HG03103 (cell line): ENCODE measurements at regions not wholly inside any gene's neighbourhood (a gene's known extent, or its start where the extent isn't known, plus 50 kb on each side); places are given as distances from the start of the nearest gene placed in this dataset.
"Not testable (repeated sequence)": the region's sequence is repeated elsewhere in the genome, so short reads cannot be mapped to it uniquely, and the experiment has no call there.

ENCODE experiments used
- ATAC-seq: cut with Tn5 transposase; IDR thresholded peaks from one replicate; pipeline ENCODE4 v1.9.1; 2021; ENCODE audit warnings: low read depth; ENCODE audit not compliant: unreplicated experiment

DNA sequence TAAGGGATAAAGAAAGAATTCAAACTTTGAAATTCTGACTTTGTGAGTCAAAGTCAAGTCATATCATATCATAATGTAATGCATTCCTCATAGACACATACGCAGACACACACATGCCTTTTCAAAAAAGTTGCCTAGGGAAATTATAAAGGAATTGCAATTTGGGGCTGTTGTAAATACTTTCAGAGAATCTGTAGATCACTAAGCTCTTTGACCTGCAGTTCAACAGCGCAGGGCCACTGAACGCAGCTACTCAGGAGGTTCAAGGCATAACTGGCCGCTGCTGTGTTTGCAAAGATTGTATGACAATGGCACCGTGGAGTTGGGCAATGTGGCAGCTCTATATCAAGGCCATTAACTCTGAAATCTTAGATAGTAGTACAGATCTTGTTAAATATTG is 188.4 kb upstream of the THRB start:
- ATAC-seq, result no peak

- no peak for ATAC-seq
Observed at GRCh38 chr3:24683633-24684384, 189.2 kb upstream of the THRB start.

GRCh38 chr3:24684506-24685023 is 189.9 kb upstream of the THRB start:
- no peak for ATAC-seq

DNA sequence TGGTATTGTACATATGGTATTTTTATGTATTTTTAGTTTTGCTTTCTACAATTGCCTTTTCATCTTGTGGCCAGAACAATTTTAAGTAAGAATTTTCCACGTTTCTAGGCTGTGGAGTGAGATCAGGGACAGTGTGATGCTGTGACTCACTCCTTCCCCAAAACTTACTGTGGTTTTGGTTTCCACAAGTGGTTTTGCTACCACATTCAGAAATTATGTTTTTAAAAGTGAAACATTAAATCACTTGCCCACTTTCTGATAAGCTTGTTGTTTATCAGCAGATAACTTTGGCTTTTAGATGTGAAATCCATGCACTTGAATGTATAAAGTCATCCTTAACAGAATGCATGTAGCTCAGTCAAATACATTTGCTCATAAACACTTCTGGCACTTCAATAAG is 192.2 kb upstream of the THRB start:
- peak; percentile 52 for ATAC-seq

DNA sequence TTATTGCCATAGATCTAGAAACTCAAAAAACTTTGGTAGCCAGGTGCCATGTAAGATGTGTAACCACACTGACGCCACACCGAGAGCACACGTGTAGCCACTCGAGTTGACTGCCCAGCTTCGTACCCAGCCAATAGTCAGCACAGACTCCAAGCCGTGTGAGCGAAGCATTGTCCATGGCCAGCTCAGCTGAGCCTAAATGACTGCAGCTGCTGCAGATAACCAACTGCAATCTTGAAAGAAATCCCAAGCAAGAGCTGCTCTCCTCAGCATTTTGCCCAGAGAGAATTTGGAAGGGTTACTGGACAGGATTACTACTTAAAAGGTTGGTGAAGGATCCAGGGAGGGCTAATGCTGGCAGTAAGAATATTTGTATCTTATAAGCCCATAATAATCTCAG is 193.0 kb upstream of the THRB start:
- no peak for ATAC-seq

GRCh38 chr3:24688446-24689148 is 193.9 kb upstream of the THRB start:
- no peak for ATAC-seq

DNA sequence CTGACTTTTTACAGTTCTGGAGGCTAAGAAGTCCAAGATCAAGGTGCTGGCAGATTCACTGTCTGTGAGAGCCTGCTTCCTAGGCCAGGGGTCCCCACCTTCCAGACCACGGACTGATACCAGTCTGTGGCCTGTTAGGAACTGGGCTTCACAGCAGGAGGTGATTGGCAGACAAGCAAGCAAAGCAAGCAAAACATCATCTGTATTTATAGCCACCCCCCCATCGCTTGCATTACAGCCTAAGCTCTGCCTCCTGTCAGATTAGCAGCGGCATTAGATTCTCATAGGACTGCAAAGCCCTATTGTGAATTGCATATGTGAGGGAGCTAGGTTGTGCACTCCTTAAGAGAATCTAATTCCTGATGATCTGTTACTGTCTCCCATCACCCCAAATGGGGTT is 194.7 kb upstream of the THRB start:
- no peak for ATAC-seq

GRCh38 chr3:24690777-24691176 is 196.1 kb upstream of the THRB start:
- no peak for ATAC-seq

GRCh38 chr3:24699078-24699477 is 204.4 kb upstream of the THRB start:
- ATAC-seq, result not testable (repeated sequence)

- ATAC-seq, result no peak
Observed at GRCh38 chr3:24704496-24704895, 209.8 kb upstream of the THRB start.

GRCh38 chr3:24707936-24708335 is 213.3 kb upstream of the THRB start:
- ATAC-seq, result no peak

DNA sequence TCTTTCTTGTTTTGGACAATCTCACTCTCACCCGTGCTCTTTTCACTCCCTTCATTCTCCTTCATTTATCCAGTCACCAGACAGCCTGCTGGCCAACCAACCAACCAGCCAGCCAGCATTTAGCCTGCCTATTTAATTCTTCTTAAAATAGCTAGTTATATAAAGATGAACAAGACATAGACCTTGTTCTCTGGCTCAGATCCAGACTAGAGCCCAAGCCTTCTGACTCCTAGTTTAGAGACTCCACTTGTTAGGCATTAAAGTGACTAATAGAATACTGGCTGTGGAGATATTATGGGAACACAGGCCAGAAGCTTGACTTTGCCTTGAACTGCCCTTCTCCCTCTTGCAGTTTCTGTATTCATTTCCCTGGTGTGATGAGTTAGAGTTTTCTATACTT is 215.3 kb upstream of the THRB start:
- no peak for ATAC-seq

GRCh38 chr3:24713516-24713915 is 218.9 kb upstream of the THRB start:
- ATAC-seq, result no peak

GRCh38 chr3:24714436-24714835 is 219.8 kb upstream of the THRB start:
- ATAC-seq, result no peak

GRCh38 chr3:24715171-24715792 is 220.6 kb upstream of the THRB start:
- no peak for ATAC-seq

GRCh38 chr3:24722087-24722486 is 227.4 kb upstream of the THRB start:
- ATAC-seq, result no peak

GRCh38 chr3:24725514-24726255 is 231.0 kb upstream of the THRB start:
- no peak for ATAC-seq

DNA sequence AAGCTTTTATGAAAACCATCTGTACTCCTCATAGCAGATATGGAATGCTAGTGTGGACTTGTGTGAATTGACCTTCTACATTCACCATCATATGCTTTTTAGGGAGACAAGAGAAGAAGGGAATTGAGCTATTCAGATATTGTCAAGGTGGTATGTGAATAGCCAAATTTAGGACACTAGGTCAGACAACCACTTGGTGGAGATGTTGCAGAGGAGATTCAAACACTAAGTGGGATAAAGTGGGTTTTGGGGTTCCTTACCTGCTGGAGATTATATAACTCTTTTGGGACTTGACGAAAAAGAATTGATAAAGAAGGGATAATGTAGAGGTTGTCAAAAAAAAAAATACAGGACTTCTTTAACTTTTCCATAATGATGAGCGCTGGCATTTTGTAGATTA is 231.8 kb upstream of the THRB start:
- ATAC-seq, result no peak

GRCh38 chr3:24730173-24730572 is 235.5 kb upstream of the THRB start:
- ATAC-seq, result no peak

GRCh38 chr3:24734019-24734418 is 239.4 kb upstream of the THRB start:
- no peak for ATAC-seq

- ATAC-seq, result no peak
Observed at GRCh38 chr3:24736701-24737100, 242.1 kb upstream of the THRB start.
